Stimulated activated CD8-positive, alpha-beta memory T cell treated with anti-CD3 and anti-CD28 coated beads, Interleukin-2, amount 100 ng/mL, for 48 hours (primary cell): ENCODE measurements at regions not wholly inside any gene's neighbourhood (a gene's known extent, or its start where the extent isn't known, plus 50 kb on each side); places are given as distances from the start of the nearest gene placed in this dataset.
"Not testable (repeated sequence)": the region's sequence is repeated elsewhere in the genome, so short reads cannot be mapped to it uniquely, and the experiment has no call there.

Experiments
- DNase-seq, 2 donors: peaks; one replicate each; pipeline ENCODE4 v3.0.0-alpha.2; 2020; ENCODE audit warnings: low read depth in 2 of 2

GRCh38 chr2:122720822-122721221 is 965.4 kb downstream of the TSN start:
- not testable (repeated sequence) for DNase-seq

- DNase-seq: no peak
Observed at GRCh38 chr2:122734766-122735424, 979.4 kb downstream of the TSN start.

GRCh38 chr2:122736279-122736678 is 980.8 kb downstream of the TSN start:
- no peak for DNase-seq

GRCh38 chr2:122737429-122738077 is 982.1 kb downstream of the TSN start:
- DNase-seq: no peak

GRCh38 chr2:122739732-122740593 is 984.5 kb downstream of the TSN start:
- DNase-seq: no peak

- no peak for DNase-seq
Observed at GRCh38 chr2:122740594-122740948, 985.1 kb downstream of the TSN start.

- DNase-seq: no peak
Observed at GRCh38 chr2:122741403-122741802, 986.0 kb downstream of the TSN start.

GRCh38 chr2:122743021-122743675 is 987.7 kb downstream of the TSN start:
- no peak for DNase-seq

GRCh38 chr2:122745603-122746002 is 990.2 kb downstream of the TSN start:
- no peak for DNase-seq

- no peak for DNase-seq
Observed at GRCh38 chr2:122747670-122748069, 992.2 kb downstream of the TSN start.

GRCh38 chr2:122748552-122749011 is 993.1 kb downstream of the TSN start:
- no peak for DNase-seq

- no peak for DNase-seq
Observed at GRCh38 chr2:122749405-122749804, 994.0 kb downstream of the TSN start.

GRCh38 chr2:122750095-122750494 is 994.6 kb downstream of the TSN start:
- no peak for DNase-seq

GRCh38 chr2:122750808-122751207 is 995.4 kb downstream of the TSN start:
- no peak for DNase-seq

GRCh38 chr2:122753336-122753735 is 997.9 kb downstream of the TSN start:
- DNase-seq: no peak

- no peak for DNase-seq
Observed at GRCh38 chr2:122754561-122754960, 999.1 kb downstream of the TSN start.

- DNase-seq: no peak
Observed at GRCh38 chr2:122755281-122755780, 999.9 kb downstream of the TSN start.

GRCh38 chr2:122758967-122759366 is 1003.5 kb downstream of the TSN start:
- DNase-seq: no peak

- no peak for DNase-seq
Observed at GRCh38 chr2:122764014-122764413, 1008.6 kb downstream of the TSN start.

- DNase-seq: no peak
Observed at GRCh38 chr2:122780251-122780650, 1024.8 kb downstream of the TSN start.

- DNase-seq: no peak
Observed at GRCh38 chr2:122794100-122794499, 1038.6 kb downstream of the TSN start.

- no peak for DNase-seq
Observed at GRCh38 chr2:122795763-122796162, 1040.3 kb downstream of the TSN start.
